Lower leg skin (tissue), 3 donors: ENCODE measurements at regions not wholly inside any gene's neighbourhood (a gene's known extent, or its start where the extent isn't known, plus 50 kb on each side); places are given as distances from the start of the nearest gene placed in this dataset.

ENCODE experiments used
- POLR2A ChIP-seq, 2 donors: fragments of 450-650 bp; IDR thresholded peaks; one replicate each; pipeline ENCODE4 v1.6.1; 2016 to 2017; ENCODE audit warnings: antibody characterized with exemption in 2 of 2, mild to moderate bottlenecking in 1 of 2, moderate library complexity in 1 of 2
- TF ChIP-seq, protein P1 (sequence below), 3 donors: fragments of 450-650 bp; IDR thresholded peaks; one replicate each; pipeline ENCODE4 v1.5.1; 2016; ENCODE audit warnings: antibody characterized with exemption in 3 of 3, mild to moderate bottlenecking in 3 of 3, moderate library complexity in 2 of 3

DNA sequence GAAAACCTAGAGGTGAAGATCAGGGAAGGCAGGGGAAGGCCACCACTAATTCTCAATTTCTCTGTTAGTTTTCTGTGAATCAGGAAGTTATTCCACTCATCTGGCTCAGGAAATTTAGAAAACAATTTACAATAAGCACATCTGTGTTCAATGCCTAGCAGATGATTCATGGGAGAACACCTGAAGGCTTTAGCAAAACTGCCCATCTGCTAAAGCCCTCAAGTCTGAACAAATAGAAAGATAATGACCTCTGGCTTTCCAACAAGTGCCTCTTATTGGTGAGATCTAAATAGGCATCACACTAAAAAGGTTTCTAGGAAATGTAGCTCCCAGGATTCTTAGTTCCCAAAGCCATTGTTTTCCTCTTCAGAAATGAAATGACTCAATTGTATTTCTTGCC lies 122.1 kb upstream of the GNPDA2 start:
- TF ChIP-seq, protein P1, sequence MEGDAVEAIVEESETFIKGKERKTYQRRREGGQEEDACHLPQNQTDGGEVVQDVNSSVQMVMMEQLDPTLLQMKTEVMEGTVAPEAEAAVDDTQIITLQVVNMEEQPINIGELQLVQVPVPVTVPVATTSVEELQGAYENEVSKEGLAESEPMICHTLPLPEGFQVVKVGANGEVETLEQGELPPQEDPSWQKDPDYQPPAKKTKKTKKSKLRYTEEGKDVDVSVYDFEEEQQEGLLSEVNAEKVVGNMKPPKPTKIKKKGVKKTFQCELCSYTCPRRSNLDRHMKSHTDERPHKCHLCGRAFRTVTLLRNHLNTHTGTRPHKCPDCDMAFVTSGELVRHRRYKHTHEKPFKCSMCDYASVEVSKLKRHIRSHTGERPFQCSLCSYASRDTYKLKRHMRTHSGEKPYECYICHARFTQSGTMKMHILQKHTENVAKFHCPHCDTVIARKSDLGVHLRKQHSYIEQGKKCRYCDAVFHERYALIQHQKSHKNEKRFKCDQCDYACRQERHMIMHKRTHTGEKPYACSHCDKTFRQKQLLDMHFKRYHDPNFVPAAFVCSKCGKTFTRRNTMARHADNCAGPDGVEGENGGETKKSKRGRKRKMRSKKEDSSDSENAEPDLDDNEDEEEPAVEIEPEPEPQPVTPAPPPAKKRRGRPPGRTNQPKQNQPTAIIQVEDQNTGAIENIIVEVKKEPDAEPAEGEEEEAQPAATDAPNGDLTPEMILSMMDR (IDR thresholded peaks at IDR 0.05), result no peak
- no peak for TF ChIP-seq POLR2A (IDR thresholded peaks at IDR 0.05)
